ENCODE measurements at regions not wholly inside any gene's neighbourhood (a gene's known extent, or its start where the extent isn't known, plus 50 kb on each side); places are given as distances from the start of the nearest gene placed in this dataset.
"Not testable (repeated sequence)": the region's sequence is repeated elsewhere in the genome, so short reads cannot be mapped to it uniquely, and the experiment has no call there.

DNA sequence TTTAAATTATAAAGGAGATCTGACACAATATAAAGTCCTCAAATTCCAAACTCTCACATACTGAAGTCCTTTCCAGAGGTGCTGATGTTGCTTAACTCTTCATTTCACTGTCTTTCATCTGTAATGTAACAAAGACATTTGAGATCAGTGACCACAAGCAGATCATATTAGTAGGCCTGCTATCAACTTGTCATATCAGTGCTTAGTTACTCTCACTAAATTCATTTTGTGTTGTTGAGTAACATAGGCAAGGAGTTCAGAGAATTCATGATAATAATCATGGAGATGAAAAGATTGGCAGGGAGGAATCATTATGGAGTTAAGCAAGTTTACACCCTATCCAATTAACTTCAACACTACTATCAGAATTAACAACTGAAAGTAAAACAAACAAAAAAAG, 571.0 kb upstream of the ARRDC3 start:
- no peak for DNase-seq

DNA sequence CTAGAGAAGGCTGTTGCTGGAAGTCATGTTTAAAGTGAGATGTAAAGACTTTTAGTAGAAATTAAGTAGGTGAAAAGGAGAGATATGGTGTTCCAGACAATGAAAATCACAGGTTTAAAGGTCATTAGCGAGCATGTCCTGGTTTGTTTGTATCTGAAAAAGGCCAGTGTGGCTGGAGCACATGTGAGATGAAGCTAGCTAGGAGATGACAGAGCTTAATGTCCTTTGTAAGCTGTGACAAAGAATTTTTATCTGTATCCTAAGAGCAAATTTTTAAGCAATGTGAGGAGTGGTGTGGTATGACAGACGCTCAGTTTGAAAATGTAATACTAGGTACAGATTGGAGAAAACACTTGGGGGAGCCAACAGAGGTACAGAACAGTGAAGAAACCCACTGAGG, 567.2 kb upstream of the ARRDC3 start:
- no peak for DNase-seq

GRCh38 chr5:91946870-91947269, 563.8 kb upstream of the ARRDC3 start:
- DNase-seq, result no peak

- DNase-seq, result no peak
These were observed 558.5 kb upstream of the ARRDC3 start for GRCh38 chr5:91941588-91941987.

DNA sequence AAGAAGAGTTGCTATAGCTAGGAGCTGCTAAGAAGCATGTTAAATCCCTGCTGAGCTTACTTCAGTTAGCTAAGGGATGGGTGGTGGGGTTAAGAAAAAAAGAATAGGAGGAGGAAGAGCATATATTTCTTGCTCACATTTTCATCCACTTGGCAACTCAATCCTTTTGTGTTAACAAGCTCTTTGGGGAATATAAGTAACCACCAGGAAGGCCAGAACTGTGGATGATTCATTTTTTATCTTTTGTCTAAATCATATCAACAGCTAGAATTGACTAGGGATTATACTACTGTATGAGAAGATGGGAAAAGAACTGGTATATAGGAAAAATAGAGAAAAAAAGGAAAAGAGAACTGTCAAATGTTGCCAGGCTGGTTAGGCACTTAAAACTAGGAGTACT, 555.3 kb upstream of the ARRDC3 start:
- no peak for DNase-seq

DNA sequence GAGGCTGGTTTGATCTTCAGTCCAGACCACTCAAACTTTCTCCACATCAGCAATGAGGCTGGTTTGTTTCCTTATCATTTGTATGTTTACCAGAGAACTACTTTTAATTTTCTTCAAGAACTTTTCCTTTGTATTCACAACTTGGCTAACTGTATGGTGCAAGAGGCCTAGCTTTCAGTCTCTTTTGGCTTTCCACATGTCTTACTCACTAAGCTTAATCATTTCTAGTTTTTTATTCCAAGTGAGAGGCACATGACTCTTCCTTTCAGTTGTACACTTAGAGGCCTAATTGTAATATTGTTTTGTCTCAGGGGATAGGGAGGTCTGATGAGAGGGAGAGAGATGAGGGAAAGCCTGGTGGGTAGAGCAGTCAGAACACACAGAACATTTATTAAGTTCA, 554.0 kb upstream of the ARRDC3 start:
- no peak for DNase-seq

GRCh38 chr5:91929522-91929817, 546.4 kb upstream of the ARRDC3 start:
- no peak for DNase-seq

DNA sequence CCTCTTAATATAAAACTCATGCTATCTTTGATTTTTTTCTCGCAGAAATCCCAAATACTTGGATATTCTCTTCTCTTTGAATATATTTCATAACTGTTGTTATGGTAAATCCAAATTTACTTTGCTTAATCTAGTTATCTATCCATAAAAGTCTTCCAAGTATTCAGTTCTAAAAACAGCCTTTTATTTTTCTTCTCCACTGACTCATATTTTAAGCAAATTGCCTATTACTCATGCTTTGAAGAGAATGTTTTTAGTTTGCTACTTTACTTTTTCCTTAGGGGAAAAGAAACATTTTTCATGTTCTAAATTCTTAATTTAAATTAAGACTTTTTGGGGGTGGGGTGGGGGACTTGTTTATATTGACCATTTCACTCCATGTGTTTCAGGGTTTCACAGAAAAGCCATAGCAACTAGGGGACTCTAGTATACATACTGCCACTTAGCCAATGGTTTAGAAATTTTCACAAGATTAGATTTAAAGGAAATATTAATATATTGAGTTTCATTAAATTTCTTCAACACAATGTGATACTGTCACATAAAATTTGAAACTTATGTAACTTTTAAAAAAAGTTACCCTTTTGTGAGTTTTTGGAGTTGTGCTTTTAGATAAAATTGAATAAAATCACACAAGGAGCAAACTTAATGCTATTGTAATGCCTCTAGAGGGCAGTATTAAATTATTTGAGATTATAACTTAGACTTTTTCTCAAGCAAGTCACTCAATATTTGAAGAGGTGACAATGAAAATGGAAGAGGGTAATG, 545.8 kb upstream of the ARRDC3 start:
- DNase-seq, result no peak

DNA sequence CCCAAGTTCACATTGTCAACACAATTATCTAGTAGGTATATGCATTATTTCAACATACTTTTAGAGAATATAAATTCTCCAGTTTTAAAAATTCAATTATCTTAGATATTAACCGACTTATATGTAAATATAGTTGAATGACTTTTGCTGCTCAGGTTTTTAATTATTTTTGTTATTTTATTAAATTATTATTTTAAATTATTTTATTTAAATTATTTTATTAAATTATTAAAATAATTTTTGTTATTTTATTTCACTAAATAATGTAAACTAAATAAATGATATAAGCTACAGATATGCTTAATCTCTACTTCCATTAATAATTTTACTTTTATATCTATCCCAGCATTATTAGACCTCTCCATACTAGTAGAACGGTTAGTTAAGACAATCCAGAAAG, 544.3 kb upstream of the ARRDC3 start:
- DNase-seq, result no peak

GRCh38 chr5:91925249-91925648, 542.1 kb upstream of the ARRDC3 start:
- DNase-seq, result no peak

DNA sequence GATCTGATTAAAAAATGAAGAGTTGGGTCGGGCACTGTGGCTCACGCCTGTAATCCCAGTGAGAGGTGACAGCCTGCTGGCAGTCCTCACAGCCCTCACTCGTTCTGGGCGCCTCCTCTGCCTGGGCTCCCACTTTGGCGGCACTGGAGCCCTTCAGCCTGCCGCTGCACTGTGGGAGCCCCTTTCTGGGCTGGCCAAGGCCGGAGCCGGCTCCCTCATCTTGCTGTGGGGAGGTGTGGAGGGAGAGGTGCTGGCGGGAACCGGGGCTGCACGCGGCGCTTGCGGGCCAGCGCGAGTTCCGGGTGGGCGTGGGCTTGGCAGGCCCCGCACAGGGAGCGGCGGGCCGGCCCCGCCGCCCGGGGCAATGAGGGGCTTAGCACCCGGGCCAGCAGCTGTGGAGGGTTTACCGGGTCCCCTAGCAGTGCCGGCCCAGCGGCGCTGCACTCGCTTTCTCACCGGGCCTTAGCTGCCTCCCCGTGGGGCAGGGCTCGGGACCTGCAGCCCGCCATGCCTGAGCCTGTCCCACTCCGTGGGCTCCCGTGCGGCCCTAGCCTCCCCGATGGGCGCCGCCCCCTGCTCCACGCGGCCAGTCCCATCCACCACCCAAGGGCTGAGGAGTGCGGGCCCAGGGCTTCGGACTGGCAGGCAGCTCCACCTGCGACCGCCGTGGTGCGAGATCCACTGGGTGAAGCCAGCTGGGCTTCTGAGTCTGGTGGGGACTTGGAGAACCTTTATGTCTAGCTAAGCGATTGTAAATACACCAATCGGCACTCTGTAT, 534.1 kb upstream of the ARRDC3 start:
- not testable (repeated sequence) for DNase-seq

GRCh38 chr5:91910655-91911054, 527.5 kb upstream of the ARRDC3 start:
- DNase-seq, result no peak

- DNase-seq, result no peak
These were observed 527.1 kb upstream of the ARRDC3 start for GRCh38 chr5:91910247-91910646.

- no peak for DNase-seq
These were observed 523.4 kb upstream of the ARRDC3 start for GRCh38 chr5:91906494-91906893.

DNA sequence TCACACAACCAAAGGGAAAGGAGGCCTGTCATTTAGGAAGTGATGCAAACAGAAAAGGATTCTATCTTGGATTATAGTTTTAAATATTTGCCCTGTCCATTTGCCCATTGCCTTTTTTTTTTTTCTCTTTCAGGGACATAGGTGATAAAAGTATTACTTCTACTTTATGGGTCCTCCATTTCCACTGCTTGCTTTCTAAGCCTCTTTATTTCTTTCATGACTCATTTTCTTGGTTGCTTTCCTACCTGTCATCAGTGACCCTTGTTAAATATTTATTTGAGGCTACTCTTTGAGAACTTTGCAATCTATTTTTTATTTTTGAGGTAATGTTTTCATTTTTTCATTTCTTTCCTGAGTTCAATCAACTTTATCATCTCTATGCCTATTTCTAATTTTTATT, 522.9 kb upstream of the ARRDC3 start:
- DNase-seq, result no peak

DNA sequence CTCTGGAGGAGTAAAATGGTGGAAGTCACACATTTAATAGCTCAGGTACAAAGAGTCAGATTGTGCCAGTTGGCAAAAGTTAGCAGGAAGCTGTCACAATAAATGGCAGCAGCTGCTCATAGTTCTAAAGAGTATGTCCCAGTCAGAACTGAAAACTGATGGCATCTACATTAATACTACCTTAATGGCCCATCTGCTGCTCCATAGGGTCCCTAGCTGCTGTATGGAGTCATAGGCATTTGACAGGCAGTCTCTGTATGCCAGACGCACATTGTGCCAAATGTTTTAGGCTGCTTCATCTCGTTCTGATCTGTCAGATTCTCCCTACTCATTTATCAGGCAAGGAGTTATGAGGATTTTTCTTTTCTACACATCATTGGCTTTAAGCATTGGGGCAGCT, 515.8 kb upstream of the ARRDC3 start:
- no peak for DNase-seq

DNA sequence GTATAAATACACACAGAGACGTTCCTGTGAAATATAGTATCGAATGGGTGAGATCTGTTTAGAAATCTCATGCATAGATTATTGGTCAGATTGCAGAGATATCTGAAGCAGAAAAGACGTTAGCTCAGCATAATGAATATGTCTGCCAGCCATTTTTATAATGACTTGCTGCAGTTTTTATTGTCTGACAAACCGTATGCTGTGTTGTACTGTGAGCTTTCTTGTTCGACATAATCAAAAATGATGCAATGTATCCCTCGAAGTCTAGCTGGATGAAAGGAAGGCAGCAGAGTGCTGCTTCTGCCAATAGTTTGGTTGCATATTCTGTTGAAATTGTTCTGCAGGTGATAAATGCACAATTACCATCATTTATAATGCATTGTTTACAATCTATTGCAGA, 514.9 kb upstream of the ARRDC3 start:
- DNase-seq, result no peak

DNA sequence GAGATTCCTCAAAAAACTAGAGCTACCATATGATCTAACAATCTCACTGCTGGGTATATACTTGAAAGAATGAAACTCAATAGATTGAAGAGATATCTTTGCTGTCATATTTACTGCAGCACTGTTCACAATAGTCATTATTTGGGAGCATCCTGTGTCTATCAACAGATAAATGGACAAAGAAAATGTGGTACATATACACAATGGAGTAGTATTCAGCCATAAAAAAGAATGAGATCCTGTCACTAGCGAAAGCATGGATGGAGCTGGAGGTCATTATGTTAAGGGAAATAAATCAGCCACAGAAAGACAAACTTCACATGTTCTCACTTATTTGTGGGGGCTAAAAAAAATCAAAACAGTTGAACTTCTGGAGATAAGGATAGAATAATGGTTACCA, 505.7 kb upstream of the ARRDC3 start:
- no peak for DNase-seq

- DNase-seq, result no peak
These were observed 502.5 kb upstream of the ARRDC3 start for GRCh38 chr5:91885291-91886265.

- DNase-seq, result no peak
These were observed 500.9 kb upstream of the ARRDC3 start for GRCh38 chr5:91884036-91884435.

DNA sequence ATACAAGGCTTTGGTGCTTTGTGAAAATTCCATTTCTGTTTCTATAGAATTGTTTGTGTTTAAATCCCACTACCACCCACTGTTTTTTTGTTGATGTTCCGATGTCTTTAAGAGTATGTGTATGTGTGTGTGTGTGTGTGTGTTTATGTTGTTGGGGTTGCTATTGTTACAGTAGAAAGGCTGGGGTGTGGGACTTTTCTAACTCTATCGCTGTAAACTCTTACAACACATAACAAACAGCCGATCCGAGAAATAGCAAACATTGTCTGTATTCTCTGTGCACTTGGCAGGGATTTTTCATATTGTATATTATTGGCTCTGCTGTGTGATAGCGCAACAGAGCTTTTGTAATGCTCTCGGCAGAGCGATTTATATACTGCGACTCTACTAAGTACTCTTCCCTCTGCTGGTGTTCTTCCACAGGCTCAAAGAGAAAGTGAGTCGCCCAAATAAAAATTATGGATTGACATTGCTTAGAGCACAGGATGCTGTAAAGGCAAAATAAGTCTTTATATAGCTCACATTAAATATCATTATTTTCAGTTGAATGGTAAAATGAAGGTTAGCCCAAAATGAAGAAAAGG, 492.2 kb upstream of the ARRDC3 start:
- DNase-seq, result no peak

DNA sequence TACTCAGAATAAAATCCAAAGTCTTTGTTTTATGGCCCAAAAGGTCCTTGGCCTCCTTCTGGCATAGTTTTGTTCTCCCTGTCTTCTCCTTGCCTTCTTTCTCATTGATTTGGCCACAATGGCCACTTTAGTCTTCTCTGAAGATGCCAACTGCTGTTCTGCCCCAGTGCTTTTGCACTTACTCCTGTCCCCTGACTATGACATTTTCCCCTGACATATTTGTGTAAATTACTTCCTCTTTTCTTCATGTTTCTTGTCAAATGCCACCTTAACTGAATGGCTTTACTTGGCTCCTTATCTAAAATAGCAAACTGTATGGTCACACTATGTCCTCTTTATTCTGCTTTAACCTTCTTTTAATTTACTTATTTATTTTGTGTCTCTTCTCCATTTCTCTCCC, 484.7 kb upstream of the ARRDC3 start:
- DNase-seq, result no peak

GRCh38 chr5:91865915-91866314, 482.8 kb upstream of the ARRDC3 start:
- no peak for DNase-seq

Measured in activated effector memory CD4-positive, alpha-beta T cell treated with anti-CD3 and anti-CD28 coated beads, Interleukin-2, amount 50 U/mL, for 16 hours (primary cell).